GM19463 (cell line): ENCODE measurements at regions not wholly inside any gene's neighbourhood (a gene's known extent, or its start where the extent isn't known, plus 50 kb on each side); places are given as distances from the start of the nearest gene placed in this dataset.

Experiments
- ATAC-seq: cut with Tn5 transposase; IDR thresholded peaks from one replicate; pipeline ENCODE4 v1.9.1; 2021; ENCODE audit warnings: mild to moderate bottlenecking, moderate library complexity; ENCODE audit not compliant: unreplicated experiment

GRCh38 chr3:148331081-148331846, 366.4 kb upstream of the AGTR1 start:
- ATAC-seq: peak; percentile 51

DNA sequence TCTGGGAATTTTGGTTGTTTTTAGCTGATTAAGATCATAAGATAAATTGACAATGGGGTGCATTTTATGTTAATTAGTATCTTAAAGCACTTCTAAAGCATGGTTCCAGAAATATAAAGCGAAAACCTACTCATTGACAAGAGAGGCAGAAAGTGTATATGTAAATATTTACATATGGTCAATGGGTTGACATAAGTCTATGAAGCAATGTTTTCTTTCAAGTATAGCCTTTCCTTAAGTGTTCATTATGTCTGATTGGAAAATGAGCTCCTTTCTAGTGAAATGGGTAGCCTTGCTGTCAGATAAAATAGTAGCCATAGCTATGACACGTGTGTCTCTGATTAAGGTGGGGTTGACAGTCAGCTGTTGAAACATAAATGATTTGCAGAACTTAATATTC, 365.2 kb upstream of the AGTR1 start:
- ATAC-seq: no peak

DNA sequence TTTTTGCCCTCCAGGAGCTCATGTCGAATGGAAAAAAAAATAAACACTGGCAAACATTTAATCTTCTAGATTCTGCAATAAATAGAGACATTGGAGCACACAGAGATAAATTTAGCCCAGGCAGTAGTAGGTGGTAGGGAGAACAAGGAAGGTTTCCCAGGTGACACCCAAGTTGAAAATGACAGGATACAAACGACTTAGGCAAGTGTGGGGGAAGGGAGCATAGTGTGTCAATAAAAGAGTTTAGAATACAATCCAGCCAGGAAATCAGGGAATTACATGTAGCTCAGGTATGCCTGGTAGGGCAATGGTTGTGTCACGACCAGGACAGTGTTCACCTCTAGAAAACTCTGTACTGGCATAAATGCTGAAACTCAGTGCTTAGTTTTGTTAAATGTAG, 364.6 kb upstream of the AGTR1 start:
- ATAC-seq: no peak

GRCh38 chr3:148335612-148336011, 362.1 kb upstream of the AGTR1 start:
- ATAC-seq: no peak

DNA sequence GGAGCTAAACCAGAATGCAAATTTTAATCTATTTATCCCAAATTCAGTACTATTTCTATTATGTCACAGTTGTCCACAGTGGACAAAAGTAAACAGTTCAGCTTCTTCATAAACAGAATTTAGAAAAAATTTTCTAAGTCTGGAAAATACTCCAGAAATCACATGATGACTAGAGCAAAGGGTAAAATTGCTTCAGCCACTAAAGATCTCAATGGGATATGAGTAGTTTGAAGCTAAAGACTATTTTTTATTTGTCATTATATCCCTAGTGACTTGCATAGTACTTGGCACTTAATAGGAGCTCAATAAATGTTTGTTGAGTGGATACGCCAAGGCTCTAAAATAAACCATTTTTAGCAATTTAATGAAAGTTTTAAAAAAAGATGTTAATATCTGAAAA, 354.3 kb upstream of the AGTR1 start:
- ATAC-seq: no peak

DNA sequence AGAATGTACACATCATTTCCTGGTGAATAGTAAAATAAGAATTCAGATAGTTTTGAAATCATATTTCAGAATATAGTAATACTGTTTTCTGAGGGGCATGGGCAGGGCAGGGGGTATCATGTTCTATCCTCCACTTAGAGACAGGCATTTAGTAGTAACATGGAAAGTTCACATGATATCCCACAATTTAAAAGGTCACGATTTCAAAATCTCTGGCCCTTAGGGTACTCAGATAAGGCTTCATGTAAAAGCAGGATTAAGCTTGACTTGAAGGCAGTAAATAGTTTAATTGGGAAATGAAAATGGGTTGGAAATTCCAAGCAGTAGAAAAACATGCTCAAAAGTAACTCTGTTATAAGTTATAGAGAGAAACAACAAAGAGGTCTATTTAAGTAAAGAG, 353.2 kb upstream of the AGTR1 start:
- ATAC-seq: no peak

DNA sequence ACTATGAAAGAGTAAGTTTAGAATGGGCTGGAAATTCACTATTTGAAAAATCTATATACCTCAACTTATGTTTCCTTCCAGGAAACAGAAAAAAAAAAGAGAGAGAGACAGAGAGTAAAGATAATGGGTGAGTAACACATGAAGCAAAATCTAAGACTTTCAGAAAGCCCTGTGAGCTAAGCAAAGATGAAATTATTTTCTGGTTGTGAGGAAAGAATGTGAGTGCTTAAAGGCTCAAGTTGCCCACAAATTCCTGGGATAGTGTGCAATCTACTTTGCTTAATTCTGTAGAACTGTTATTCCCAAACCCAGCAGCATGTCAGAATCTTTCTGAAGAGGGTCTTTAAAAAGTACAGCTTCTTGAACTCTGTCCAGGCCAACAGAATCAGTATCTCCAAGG, 337.7 kb upstream of the AGTR1 start:
- ATAC-seq: no peak

- no peak for ATAC-seq
Observed at GRCh38 chr3:148366743-148367410, 330.8 kb upstream of the AGTR1 start.

DNA sequence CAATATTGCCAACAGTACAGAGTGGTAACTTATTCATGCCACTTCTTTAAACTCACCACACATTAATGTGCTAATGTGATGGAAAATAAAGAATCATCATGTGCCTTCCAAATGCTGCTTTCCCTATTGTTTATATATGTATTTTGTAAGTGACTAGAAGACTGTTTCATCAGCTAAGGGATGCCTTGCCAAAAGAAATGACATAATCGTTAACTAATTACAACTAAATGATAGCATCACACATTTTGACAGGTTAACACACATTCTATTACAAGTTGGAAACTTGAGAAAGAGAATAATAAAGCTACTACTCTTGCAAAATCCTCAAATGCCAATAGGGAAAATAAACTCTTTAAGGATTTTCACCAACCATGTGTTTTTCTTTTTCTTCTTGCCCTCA, 329.9 kb upstream of the AGTR1 start:
- ATAC-seq: no peak

- no peak for ATAC-seq
Observed at GRCh38 chr3:148369381-148369780, 328.3 kb upstream of the AGTR1 start.

GRCh38 chr3:148372206-148372875, 325.4 kb upstream of the AGTR1 start:
- ATAC-seq: no peak

- no peak for ATAC-seq
Observed at GRCh38 chr3:148373961-148374360, 323.7 kb upstream of the AGTR1 start.

DNA sequence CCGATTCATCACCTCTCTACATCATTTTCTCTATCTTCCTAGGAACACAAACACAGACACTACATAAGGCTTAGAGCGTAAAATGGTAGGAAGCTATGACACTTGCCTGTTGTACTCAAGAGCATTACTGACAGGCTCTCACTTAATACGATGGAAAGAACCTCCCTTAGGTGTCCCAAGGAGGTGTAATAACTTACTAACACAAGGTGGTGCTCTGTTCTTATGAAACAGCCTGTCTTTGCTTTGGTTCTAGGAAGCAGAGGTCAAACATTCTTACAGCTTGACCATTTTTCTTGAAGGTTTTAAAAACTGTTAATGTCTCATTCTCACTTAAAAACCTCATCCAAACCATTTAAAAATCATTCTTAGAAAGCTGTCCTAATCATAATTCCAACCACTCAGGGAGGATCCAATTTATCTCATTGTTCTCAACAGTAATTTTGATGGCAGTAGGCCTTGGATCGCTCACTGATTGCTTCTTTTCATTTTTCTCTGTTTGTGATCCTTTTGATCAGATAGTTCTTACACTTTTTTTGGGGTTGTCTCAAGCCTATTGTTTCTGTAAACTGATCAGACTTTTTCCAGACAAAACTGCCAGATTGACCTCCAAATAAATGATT, 317.8 kb upstream of the AGTR1 start:
- ATAC-seq: peak; percentile 96

DNA sequence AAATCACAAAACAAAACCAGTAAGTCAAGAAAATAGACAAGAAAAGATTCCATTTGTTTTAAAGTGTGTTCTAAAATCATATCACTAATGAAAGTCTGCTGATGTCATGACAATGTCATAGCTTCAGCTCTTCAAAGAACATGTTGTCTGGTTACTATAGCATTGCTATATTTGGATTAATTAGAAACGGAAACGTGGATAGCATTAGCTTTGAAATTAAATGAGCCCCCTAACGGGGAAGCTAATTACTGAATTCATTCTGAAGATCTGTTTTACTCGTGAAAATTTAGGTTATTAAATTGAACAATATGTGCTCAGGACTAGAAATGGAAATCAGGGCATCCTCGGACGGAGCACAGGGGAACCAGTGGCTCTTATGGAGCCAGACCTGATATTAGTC, 316.7 kb upstream of the AGTR1 start:
- no peak for ATAC-seq

GRCh38 chr3:148389916-148390315, 307.8 kb upstream of the AGTR1 start:
- ATAC-seq: no peak

DNA sequence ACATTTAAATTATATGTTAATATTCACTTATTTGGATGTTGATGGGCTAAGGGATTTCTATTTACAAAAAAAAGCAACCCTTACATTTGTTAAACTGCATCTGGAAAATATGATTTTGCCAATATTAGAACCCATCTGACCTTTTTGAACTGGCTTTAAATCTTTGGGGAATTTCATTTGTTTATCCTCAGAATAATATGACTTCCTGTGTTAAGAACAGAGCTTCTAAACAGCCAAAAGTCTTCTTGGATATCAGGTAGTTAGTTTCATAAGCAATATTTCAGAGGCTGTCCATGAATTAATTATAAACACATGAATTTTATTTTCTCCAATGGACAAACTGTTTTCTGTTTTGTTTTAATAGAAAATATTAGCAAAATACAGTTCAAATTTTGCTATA, 301.9 kb upstream of the AGTR1 start:
- ATAC-seq: no peak

GRCh38 chr3:148400754-148401153, 296.9 kb upstream of the AGTR1 start:
- no peak for ATAC-seq

GRCh38 chr3:148408667-148409066, 289.0 kb upstream of the AGTR1 start:
- ATAC-seq: no peak

DNA sequence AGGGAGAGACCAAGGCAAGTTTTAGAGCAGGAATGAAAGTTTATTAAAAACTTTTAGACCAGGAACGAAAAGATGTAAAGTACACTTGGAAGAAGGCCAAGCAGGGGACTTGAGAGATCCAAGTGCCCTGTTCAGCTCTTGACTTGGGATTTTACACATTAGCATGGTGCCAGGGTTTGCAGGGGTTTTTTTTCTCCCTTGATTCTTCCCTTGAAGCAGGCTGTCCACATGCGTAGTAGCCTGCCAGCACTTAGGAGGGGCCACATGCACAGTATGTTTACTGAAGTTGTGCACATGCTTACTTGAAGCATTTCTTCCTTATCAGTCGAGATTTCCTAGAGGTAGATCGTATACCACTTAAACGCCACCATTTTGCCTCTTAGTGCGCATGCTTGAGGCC, 277.5 kb upstream of the AGTR1 start:
- no peak for ATAC-seq

GRCh38 chr3:148428862-148429605, 268.7 kb upstream of the AGTR1 start:
- ATAC-seq: no peak

- ATAC-seq: no peak
Observed at GRCh38 chr3:148433665-148434064, 264.0 kb upstream of the AGTR1 start.
